K562 (cell line): ENCODE measurements at regions not wholly inside any gene's neighbourhood (a gene's known extent, or its start where the extent isn't known, plus 50 kb on each side); places are given as distances from the start of the nearest gene placed in this dataset.

Source experiments
- ATAC-seq: fragments of 200-7000 bp; cut with Tn5 transposase; 3 replicates; pipeline ENCODE4 v1.9.1; 2020; ENCODE audit warnings: moderate library complexity
- BruUV-seq: library from RNA; stranded (reverse); fragments of 400-500 nt; replicated peaks from 2 replicates; lab custom pipeline; 2021; lab: Mats Ljungman, UMichigan
- CTCF ChIA-PET: fragments of 300-600 bp; formaldehyde crosslinking; extraction: SDS; loops from one replicate; lab custom pipeline; 2021; ENCODE audit warnings: low intra/inter-chr PET ratio; lab: Yijun Ruan, JAX
- POLR2A ChIA-PET: fragments of 300-600, 350-650 bp; sonication (Branson Sonifier 250); formaldehyde crosslinking; extraction: SDS; loops from one replicate; lab custom pipeline; 2021; ENCODE audit warnings: antibody characterized with exemption, inconsistent platforms; lab: Yijun Ruan, JAX
- DNase-seq, 4 experiments: peaks; one replicate each; pipeline versions ENCODE4 v3.0.0 to v3.0.0-alpha.2; 2011 to 2018; ENCODE audit warnings: low spot score in 3 of 4, mixed read lengths in 3 of 4; ENCODE audit errors: extremely low read depth in 1 of 4
- FAIRE-seq: peaks from 2 replicates; lab custom pipeline; 2011; peaks lifted over from hg19 to GRCh38; lab: Jason Lieb, UNC
- H2AFZ ChIP-seq: 2 replicates; pipeline ENCODE4 v1.6.0; 2011; ENCODE audit warnings: low read depth, low read length, control low read depth, inconsistent platforms
- H3K27ac ChIP-seq: fragments of 200-600 bp; 3 replicates; pipeline ENCODE4 v1.8.0; 2011; ENCODE audit warnings: low read depth, mild to moderate bottlenecking, control low read depth, inconsistent platforms, low read length, moderate library complexity, mixed read lengths; ENCODE audit errors: extremely low read depth
- H3K27me3 ChIP-seq, 2 experiments: fragments of 300-600 bp in 1 of 2; 2 replicates in 1 of 2; 3 replicates in 1 of 2; pipeline versions ENCODE4 v1.6.0 to v1.8.0; 2011; ENCODE audit warnings: inconsistent platforms in 2 of 2, low read length in 2 of 2, mild to moderate bottlenecking in 1 of 2, mixed read lengths in 1 of 2, moderate library complexity in 1 of 2; ENCODE audit not compliant: control insufficient read depth in 2 of 2, insufficient read depth in 2 of 2
- H3K36me3 ChIP-seq: fragments of 300-600 bp; 3 replicates; pipeline ENCODE4 v1.8.0; 2011; ENCODE audit warnings: mild to moderate bottlenecking, low read length, inconsistent platforms; ENCODE audit not compliant: control insufficient read depth, insufficient read depth
- H3K4me1 ChIP-seq, 2 experiments: fragments of 200-600 bp in 1 of 2; replicated peaks in 1 of 2; 2 replicates in 1 of 2; 3 replicates in 1 of 2; pipeline versions ENCODE4 v1.5.1 to v1.8.0; 2011; ENCODE audit warnings: inconsistent platforms in 2 of 2, low read length in 2 of 2, mild to moderate bottlenecking in 1 of 2, mixed read lengths in 1 of 2, moderate library complexity in 1 of 2; ENCODE audit not compliant: control insufficient read depth in 2 of 2, insufficient read depth in 2 of 2
- H3K4me2 ChIP-seq: 2 replicates; pipeline ENCODE4 v1.6.1; 2011; ENCODE audit warnings: low read length, control low read depth, inconsistent platforms, mixed read lengths; ENCODE audit not compliant: insufficient read depth
- H3K4me3 ChIP-seq: fragments of 200-600 bp; sonication (generic), shearing (Covaris generic); 2 replicates; pipeline ENCODE4 v1.5.1; 2016; ENCODE audit warnings: control low read depth, inconsistent platforms
- H3K79me2 ChIP-seq: fragments of 200-600 bp; 3 replicates; pipeline ENCODE4 v1.8.0; 2011; ENCODE audit warnings: low read length, inconsistent platforms; ENCODE audit not compliant: control insufficient read depth, insufficient read depth
- H3K9ac ChIP-seq, 2 experiments: 2 replicates each; pipeline versions ENCODE4 v1.6.0 to v1.6.1; 2011; ENCODE audit warnings: low read depth in 2 of 2, low read length in 2 of 2, control low read depth in 1 of 2, inconsistent platforms in 1 of 2, mild to moderate bottlenecking in 1 of 2, mixed read lengths in 1 of 2; ENCODE audit not compliant: insufficient read depth in 1 of 2
- H3K9me1 ChIP-seq: one replicate; pipeline ENCODE4 v1.6.0; 2011; ENCODE audit warnings: inconsistent platforms, mild to moderate bottlenecking, low read length, moderate library complexity; ENCODE audit not compliant: control insufficient read depth, insufficient read depth
- H3K9me3 ChIP-seq: replicated peaks from 2 replicates; pipeline ENCODE4 v1.5.1; 2011; ENCODE audit warnings: low read depth, low read length, inconsistent platforms; ENCODE audit not compliant: control insufficient read depth, insufficient read depth
- H4K20me1 ChIP-seq: replicated peaks from 2 replicates; pipeline ENCODE4 v1.6.1; 2011; ENCODE audit warnings: low read length, inconsistent platforms, mixed read lengths; ENCODE audit not compliant: control insufficient read depth, insufficient read depth
- ATF4 ChIP-seq: fragments of 450-650 bp; formaldehyde crosslinking; IDR thresholded peaks from 2 replicates; pipeline ENCODE4 v1.4.0; 2022; ENCODE audit warnings: mild to moderate bottlenecking, moderate library complexity
- CREM ChIP-seq: IDR thresholded peaks from 2 replicates; pipeline ENCODE4 v1.6.1; 2014; ENCODE audit warnings: antibody characterized with exemption, low read depth
- GABPB1 ChIP-seq: sonication (generic); formaldehyde crosslinking; IDR thresholded peaks from 2 replicates; pipeline ENCODE4 v1.8.0; 2022; ENCODE audit warnings: mild to moderate bottlenecking, missing genetic modification reagents
- HES1 ChIP-seq: fragments of 450-650 bp; IDR thresholded peaks from 2 replicates; pipeline ENCODE4 v1.6.1; 2016; ENCODE audit warnings: low read depth, mild to moderate bottlenecking, moderate library complexity
- HNRNPUL1 ChIP-seq: fragments of 200-400 bp; formaldehyde crosslinking; IDR thresholded peaks from 2 replicates; pipeline ENCODE4 v1.6.1; 2017; ENCODE audit warnings: low read length
- NR1H2 ChIP-seq: sonication (generic); formaldehyde crosslinking; IDR thresholded peaks from 2 replicates; pipeline ENCODE4 v1.4.0; 2020; ENCODE audit warnings: mild to moderate bottlenecking, missing genetic modification reagents
- POLR2H ChIP-seq: IDR thresholded peaks from 2 replicates; pipeline ENCODE4 v1.6.1; 2016; ENCODE audit warnings: missing genetic modification characterization, low read depth, mild to moderate bottlenecking, control low read depth, missing compliant biosample characterization, moderate library complexity
- PTRF ChIP-seq: fragments of 450-650 bp; IDR thresholded peaks from 2 replicates; pipeline ENCODE4 v1.6.1; 2016; ENCODE audit warnings: mild to moderate bottlenecking, missing genetic modification characterization, missing compliant biosample characterization
- TEAD2 ChIP-seq: fragments of 450-650 bp; IDR thresholded peaks from 2 replicates; pipeline ENCODE4 v1.6.1; 2016; ENCODE audit warnings: missing genetic modification characterization, control low read depth, missing compliant biosample characterization
- ZHX1 ChIP-seq: fragments of 150-350 bp; conservative IDR thresholded peaks from 2 replicates; pipeline ENCODE4 v1.6.1; 2014; ENCODE audit warnings: low read length
- ZNF217 ChIP-seq: sonication (generic); formaldehyde crosslinking; IDR thresholded peaks from 2 replicates; pipeline ENCODE4 v1.8.0; 2022; ENCODE audit warnings: mild to moderate bottlenecking, missing genetic modification reagents
- ZNF224 ChIP-seq: sonication (generic); formaldehyde crosslinking; IDR thresholded peaks from 2 replicates; pipeline ENCODE4 v1.8.0; 2022; ENCODE audit warnings: mild to moderate bottlenecking, missing genetic modification reagents
- ZNF3 ChIP-seq: fragments of 250-450 bp; sonication (Bioruptor Pico); IDR thresholded peaks from 2 replicates; pipeline ENCODE4 v1.5.0; 2021; ENCODE audit warnings: mild to moderate bottlenecking, moderate library complexity
- ZNF436 ChIP-seq: fragments of 250-450, 450-650 bp; sonication (Bioruptor Pico); formaldehyde crosslinking; IDR thresholded peaks from 2 replicates; pipeline ENCODE4 v1.7.0; 2020; ENCODE audit warnings: mild to moderate bottlenecking
- ZNF589 ChIP-seq: fragments of 200-800 bp; sonication (Bioruptor generic); IDR thresholded peaks from 2 replicates; pipeline ENCODE4 v1.6.1; 2016; ENCODE audit warnings: low read depth, missing genetic modification characterization, missing compliant biosample characterization
- ZNF592 ChIP-seq: fragments of 450-650 bp; IDR thresholded peaks from 2 replicates; pipeline ENCODE4 v1.6.1; 2017; ENCODE audit warnings: antibody characterized with exemption, mild to moderate bottlenecking
- ZNF668 ChIP-seq: fragments of 250-450 bp; sonication (Bioruptor Pico); IDR thresholded peaks from 2 replicates; pipeline ENCODE4 v1.8.0; 2022; ENCODE audit warnings: mild to moderate bottlenecking, inconsistent platforms
- ZSCAN29 ChIP-seq: fragments of 450-650 bp; IDR thresholded peaks from 2 replicates; pipeline ENCODE4 v1.6.1; 2017
- WGBS: fragments of 100-300 bp; shearing (Covaris generic); methylation state at CpG from one replicate; pipeline ENCODE4 v1.1.6; 2016; ENCODE audit warnings: low coverage, mixed read lengths; ENCODE audit not compliant: insufficient coverage; ENCODE audit errors: missing lambda C conversion rate; 5-methylcytosine and 5-hydroxymethylcytosine counted together
- in situ Hi-C: fragments of 300-500 bp; cut with MboI; formaldehyde crosslinking; loops from 4 replicates; pipeline ENCODE4 v1.15.0; 2018; ENCODE audit warnings: inconsistent platforms, mixed read lengths
- intact Hi-C: fragments of 100-400 bp; cut with micrococcal nuclease; formaldehyde crosslinking; loops from 2 replicates; pipeline ENCODE4 v1.14.2; 2022

GRCh38 chr10:90141791-90142190, 440.4 kb downstream of the KIF20B start:
- Histone ChIP-seq H3K36me3 (no peaks in the 10 kb centered on the region), H3K9me1 (no peaks in the 10 kb centered on the region), H3K27ac (no peak overlapping the region), H3K9me3 (no peaks in the 10 kb centered on the region), H3K79me2 (no peaks in the 10 kb centered on the region), H3K4me2 (no peak overlapping the region), H3K4me3 (no peak overlapping the region), H3K4me1 (no peaks in the 10 kb centered on the region), H2AFZ (no peak overlapping the region), H3K9ac (no peak overlapping the region), H4K20me1 (no peaks in the 10 kb centered on the region), H3K27me3 (no peaks in the 10 kb centered on the region)
- ATAC-seq: no peak
- BruUV-seq: no TSS peak
- intact Hi-C loops: no loop called here
- no peak for FAIRE-seq
- POLR2A ChIA-PET: no interaction called here
- 14% methylated on average over 1 of the region's 1 CpG for WGBS
- in situ Hi-C loops: no loop called here
- CTCF ChIA-PET: no interaction called here
- DNase-seq: no peak
- TF ChIP-seq ZNF668: no peak
- TF ChIP-seq NR1H2 (CRISPR knock-in tag): no peak
- no peak for TF ChIP-seq HNRNPUL1
- no peak for TF ChIP-seq TEAD2
- no peak for TF ChIP-seq ATF4 (CRISPR knock-in tag)
- no peak for TF ChIP-seq ZNF224 (CRISPR knock-in tag)
- no peak for TF ChIP-seq ZHX1
- TF ChIP-seq ZNF3 (CRISPR knock-in tag): no peak
- TF ChIP-seq GABPB1 (CRISPR knock-in tag): no peak
- no peak for TF ChIP-seq PTRF
- TF ChIP-seq HES1: no peak
- no peak for TF ChIP-seq ZNF217
- no peak for TF ChIP-seq ZNF592
- TF ChIP-seq ZNF589: no peak
- TF ChIP-seq ZNF436 (CRISPR knock-in tag): no peak
- no peak for TF ChIP-seq ZSCAN29
- TF ChIP-seq POLR2H (tag): no peak
- TF ChIP-seq CREM: no peak
